ENCODE measurements at regions not wholly inside any gene's neighbourhood (a gene's known extent, or its start where the extent isn't known, plus 50 kb on each side); places are given as distances from the start of the nearest gene placed in this dataset.
"Not testable (repeated sequence)": the region's sequence is repeated elsewhere in the genome, so short reads cannot be mapped to it uniquely, and the experiment has no call there.

DNA sequence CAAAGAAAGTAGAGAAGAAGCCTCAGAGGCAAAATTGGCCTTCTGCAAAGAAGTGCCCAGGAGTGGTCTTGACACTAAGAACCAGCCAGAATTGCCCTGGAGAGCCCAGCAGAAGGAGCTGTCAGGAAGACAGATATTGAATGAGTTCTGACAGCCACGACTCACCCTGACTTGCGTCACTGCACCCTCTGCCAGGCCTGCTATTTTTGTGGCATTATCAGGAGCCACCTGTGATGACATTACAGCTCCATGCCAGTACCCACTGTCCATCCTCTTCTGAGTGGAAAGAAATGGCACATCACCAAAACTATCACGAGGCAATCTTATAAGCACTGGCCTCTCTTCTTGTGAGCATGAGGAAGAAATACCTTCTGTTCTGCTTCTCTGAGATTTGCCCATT is 67.7 kb downstream of the SMIM20 start:
- no peak for DNase-seq (ENCODE audit: low read depth)

GRCh38 chr4:25982962-25983361 is 68.9 kb downstream of the SMIM20 start:
- no peak for DNase-seq (ENCODE audit: low read depth)

GRCh38 chr4:25984266-25984665 is 70.2 kb downstream of the SMIM20 start:
- no peak for DNase-seq (ENCODE audit: low read depth)

- no peak for DNase-seq (ENCODE audit: low read depth)
Measured at GRCh38 chr4:25984796-25985195, 70.8 kb downstream of the SMIM20 start.

DNA sequence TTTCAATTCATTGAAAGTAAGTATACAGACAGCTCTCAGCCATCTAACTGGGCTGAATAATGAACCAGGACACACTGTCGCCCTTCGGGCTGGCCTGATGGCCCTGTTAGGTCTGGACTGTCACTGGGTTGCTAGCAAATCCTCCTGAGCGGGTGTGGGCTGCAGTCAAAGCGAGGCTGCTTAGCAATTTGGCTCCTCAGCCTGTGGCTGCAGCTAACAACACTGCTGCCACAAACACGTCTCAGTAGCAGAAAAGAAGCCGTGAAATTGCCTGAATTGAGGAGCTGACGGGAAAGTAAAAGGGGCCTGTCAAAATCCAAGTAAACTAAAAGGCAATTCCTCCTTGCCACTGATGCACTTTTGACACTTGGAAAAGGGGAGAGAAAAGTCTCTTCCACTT is 72.8 kb downstream of the SMIM20 start:
- DNase-seq (ENCODE audit: low read depth) = no peak

DNA sequence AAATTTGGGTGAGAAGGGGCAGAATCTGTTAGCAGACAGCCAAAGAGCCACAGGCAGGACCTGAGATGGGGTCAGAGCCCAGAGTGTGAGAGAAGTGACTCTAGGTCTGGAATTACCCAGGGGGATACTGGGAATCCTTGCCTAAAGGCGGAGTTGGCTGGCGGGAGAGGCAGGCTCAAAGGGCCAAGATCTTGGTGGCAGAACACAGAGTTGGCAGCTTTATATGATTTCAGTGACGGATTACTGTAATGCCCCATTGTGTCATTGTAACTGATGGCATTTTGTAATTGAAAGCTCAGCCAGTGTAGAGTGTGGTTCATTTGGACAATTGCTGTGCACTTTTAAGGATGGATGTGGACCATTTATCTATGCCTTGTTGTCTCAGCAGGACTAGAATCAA is 77.3 kb downstream of the SMIM20 start:
- no peak for DNase-seq (ENCODE audit: low read depth)

GRCh38 chr4:25993395-25994185 is 79.6 kb downstream of the SMIM20 start:
- no peak for DNase-seq (ENCODE audit: low read depth)

GRCh38 chr4:25994577-25994976 is 80.6 kb downstream of the SMIM20 start:
- DNase-seq (ENCODE audit: low read depth) = not testable (repeated sequence)

- no peak for DNase-seq (ENCODE audit: low read depth)
Measured at GRCh38 chr4:26000274-26000950, 86.4 kb downstream of the SMIM20 start.

DNA sequence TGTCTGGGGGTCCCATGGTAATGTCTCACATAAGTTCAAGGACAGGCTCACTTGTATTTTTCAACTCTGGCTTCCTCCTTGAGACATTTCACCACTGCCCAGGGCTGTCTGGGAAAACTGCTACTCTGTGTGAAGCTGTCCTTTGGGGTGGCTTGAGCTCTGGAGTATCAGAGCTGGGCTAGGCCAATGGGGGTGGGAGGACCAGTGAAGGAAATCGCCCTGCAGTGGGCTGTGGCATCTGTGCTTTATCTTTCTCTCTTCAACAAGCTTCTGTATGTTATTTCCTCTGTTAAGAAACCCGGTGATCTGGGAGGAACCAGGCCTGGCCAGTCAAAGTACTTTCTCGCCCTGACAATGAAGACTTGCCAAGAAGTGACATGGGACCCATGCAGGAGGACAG is 87.4 kb downstream of the SMIM20 start:
- DNase-seq (ENCODE audit: low read depth) = no peak

DNA sequence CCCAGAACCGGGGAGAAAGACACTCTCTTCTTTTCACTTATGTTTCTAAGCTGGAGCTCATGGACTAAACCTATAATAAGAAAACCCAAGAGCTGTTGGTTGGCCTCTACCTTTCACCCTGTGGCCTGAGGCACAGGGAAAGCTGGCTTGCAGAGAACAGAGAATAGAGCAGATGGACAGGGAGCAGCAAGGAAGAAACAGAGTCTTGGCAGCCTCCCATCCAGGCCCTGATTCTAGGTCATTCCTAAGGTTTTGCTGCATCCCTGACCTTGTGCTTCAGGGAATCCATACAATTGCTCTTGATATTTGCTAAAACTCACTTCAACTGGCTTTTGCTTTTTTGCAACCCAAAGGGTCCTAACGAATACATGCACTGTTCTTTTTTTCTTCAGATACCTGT is 87.8 kb downstream of the SMIM20 start:
- DNase-seq (ENCODE audit: low read depth) = no peak

GRCh38 chr4:26003056-26003455 is 89.0 kb downstream of the SMIM20 start:
- no peak for DNase-seq (ENCODE audit: low read depth)

GRCh38 chr4:26004290-26004689 is 90.3 kb downstream of the SMIM20 start:
- DNase-seq (ENCODE audit: low read depth) = no peak

DNA sequence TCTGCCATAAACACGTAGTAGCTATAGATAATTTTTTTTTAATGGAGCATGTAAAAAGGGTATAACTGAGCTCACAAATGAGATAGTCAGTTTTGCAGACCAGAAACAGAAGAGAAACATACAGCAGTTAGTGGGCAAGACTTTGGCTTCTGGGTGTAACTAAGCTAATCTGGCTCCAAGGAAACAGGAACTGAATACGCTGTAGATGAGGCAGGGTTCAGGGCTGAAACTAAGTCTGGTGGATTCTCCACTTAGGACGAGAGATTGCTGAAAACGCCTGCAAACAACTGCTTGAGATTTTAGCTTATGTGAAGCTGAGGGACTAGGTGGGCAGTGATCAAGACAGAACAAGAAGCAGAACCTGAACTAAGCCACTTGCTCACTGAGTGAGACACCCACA is 91.7 kb downstream of the SMIM20 start:
- no peak for DNase-seq (ENCODE audit: low read depth)

GRCh38 chr4:26008737-26009136 is 94.7 kb downstream of the SMIM20 start:
- no peak for DNase-seq (ENCODE audit: low read depth)

DNA sequence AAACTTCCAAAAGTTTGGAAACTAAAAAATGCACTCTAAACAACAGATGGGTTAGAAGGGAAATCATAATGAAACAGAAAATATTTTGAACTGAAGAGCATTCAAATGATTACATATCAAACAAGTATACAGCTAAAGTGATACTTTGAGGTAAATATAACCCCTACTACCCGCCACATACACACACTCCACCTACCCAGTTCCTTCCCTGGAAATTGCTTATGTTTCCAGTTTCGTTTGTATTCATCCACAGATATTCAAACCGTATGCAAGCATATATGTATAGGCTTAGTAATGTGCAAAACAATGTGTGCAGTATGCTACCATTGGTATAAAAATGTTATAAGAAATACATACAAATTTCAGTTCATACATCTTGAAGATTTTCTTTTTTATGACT is 95.5 kb downstream of the SMIM20 start:
- no peak for DNase-seq (ENCODE audit: low read depth)

DNA sequence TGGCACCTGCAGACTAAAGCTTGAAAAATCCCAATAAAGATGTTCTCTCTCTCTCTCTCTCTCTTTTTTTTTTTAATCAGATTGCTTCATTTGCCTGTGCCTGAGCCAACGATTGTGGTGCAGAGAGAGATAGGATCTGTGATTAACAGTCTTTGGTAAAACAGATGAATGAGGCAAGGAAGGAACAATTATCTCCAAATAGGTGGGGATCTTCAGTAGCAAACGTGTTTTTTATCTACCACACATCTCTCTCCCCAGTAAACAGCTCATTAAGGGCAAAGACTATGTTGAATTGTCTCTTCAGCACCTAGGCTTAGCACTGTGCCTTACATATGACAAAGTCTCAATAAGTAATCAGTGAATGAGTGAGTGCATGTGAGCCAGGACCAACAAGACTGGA is 96.3 kb downstream of the SMIM20 start:
- DNase-seq (ENCODE audit: low read depth) = no peak

DNA sequence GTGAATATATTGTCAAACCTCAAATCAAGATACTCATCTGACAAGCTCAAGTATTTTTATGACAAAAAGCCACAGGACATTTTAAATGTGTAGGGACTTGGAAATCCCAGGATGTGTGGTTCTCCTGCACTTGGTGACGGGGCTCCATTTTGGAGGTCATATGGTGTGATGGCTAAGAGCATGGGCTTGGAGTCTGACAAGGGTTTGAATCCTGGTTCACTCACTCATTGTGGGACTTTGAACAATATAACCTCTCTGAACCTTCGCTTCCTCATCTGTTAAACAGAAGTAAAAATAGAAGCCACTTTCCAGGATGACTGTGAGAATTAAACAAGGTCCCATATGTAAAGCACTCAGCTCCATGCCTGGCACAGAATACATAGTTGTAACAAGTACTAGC is 99.6 kb downstream of the SMIM20 start:
- no peak for DNase-seq (ENCODE audit: low read depth)

DNA sequence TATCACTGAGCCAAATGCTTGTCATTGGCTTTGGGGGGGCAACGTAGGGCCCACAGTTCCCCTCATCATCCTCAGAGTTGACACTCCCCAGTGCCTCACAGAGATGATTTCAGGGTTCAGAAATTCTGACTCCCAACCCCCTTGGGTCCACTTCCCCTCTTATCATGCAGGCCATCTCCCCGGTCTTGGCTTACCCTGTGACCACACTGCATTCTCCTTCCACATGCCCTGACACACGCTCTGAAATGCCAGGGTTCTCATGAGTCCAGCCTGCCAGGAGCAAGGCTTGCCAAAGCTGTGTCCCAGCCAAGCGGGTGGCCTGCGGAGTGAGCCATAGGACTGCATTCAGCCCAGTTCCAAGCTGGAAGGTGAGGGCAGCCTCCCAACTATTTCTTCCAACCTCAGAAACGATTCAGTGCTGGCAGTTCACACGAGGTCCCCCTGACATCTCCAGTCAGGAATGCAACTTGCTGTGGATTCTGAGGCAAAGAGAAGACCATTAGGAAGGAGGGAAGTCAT is 101.2 kb downstream of the SMIM20 start:
- peak; percentile 87 for DNase-seq (ENCODE audit: low read depth)

GRCh38 chr4:26015906-26016305 is 101.9 kb downstream of the SMIM20 start:
- no peak for DNase-seq (ENCODE audit: low read depth)

- DNase-seq (ENCODE audit: low read depth) = no peak
Measured at GRCh38 chr4:26017531-26017930, 103.5 kb downstream of the SMIM20 start.

DNA sequence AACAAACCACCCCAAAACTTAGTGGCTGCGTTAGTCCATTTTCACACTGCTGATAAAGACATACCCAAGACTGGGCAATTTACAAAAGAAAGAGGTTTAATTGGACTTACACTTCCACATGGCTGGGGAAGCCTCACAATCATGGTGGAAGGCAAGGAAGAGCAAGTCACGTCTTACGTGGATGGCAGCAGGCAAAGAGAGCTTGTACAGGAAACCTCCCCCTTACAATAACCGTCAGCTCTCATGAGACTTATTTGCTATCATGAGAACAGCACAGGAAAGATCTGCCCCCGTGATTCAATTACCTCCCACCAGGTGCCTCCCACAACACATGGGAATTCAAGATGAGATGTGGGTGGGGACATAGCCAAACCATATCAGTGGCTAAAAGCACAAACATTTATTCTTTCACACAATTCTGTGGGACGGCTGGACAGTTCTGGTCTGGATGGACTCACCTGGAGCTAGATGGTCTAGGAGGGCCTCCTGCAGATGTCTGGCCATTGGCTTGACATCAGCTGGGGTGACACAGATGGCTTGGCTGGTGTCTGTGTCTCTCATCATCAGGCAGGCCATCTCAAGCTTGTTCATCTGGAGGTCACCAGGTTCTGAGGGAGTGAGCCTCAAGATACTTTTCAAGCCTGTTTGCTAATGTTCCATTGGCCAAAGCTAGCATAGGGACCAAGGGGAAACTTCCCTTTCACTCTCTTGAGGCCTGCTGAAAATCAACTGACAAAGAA is 104.1 kb downstream of the SMIM20 start:
- not testable (repeated sequence) for DNase-seq (ENCODE audit: low read depth)
